ENCODE measurements at regions not wholly inside any gene's neighbourhood (a gene's known extent, or its start where the extent isn't known, plus 50 kb on each side); places are given as distances from the start of the nearest gene placed in this dataset.

DNA sequence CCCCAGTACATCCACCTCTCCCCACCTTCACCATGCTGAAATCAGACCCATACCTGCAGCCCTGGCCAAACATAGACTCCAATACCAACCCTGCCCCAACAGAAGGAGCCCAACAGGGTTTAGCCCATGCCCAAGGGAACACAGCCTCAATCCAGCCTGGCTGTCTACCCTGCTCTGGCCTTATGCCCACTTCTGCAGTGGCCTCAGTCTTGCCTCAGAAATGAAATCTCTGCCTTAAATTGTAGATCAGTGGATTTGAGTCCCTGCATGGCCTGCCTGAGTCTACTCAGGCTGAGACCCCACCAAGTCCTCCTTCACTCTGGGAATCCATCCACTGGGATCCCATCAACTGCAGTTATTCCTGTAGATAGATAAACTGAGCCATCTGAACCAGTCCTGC is 97.6 kb upstream of the GJB5 start:
- no peak for TF ChIP-seq CTCF (IDR thresholded peaks at IDR 0.05)
- TF ChIP-seq EP300 (IDR thresholded peaks at IDR 0.05): no peak
